DMS53 treated with DMSO at 0.1 percent for 48 hours (cell line): ENCODE measurements at regions not wholly inside any gene's neighbourhood (a gene's known extent, or its start where the extent isn't known, plus 50 kb on each side); places are given as distances from the start of the nearest gene placed in this dataset.
"Not testable (repeated sequence)": the region's sequence is repeated elsewhere in the genome, so short reads cannot be mapped to it uniquely, and the experiment has no call there.

Experiments used
- DNase-seq: peaks from one replicate; lab custom pipeline; 2025; ENCODE audit not compliant: unreplicated experiment; lab: John Stamatoyannopoulos, UW

DNA sequence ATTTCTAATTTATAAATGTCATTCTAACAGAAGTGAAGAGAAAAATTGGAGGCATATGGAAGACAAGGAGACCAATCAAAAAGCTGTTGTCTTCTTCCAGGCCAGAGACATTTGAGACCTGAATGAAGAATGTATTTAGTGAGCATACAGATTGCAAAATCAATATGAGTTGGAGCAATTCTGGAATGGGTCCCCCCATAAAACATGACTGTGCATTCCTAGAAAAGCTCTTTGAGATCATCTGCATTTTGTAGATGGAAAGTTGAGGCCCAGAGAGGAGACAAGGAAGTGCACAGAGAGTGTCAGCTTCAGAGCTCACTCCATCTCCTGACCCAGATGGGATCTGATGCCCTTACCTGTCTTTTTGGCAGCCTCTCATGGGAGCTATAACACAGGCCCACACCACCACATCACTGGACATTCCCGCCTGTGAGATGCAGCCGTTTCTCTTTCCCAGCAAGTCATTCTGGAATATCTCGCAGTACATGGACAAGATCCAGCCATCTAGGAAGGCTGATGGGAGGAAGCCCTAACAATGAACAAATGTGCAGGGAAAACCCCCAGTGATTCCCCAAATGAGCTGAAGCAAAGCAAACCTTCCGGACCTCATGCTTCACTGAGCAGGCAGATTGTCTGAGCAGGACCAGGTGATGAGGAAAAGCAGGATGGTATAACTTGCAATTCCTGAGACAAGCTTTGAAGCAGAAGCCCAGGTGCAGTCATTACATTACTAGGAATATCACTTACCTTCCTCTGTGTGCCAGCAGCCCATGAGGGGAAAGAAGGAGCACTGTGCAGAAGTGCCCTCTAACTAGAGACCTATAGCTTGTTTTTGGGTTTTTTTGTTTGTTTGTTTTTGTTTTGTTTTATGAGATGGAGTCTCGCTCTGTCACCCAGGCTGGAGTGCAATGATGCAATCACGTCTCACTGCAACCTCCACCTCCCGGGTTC lies 445.6 kb downstream of the PLPP3 start:
- peak; percentile 4 for DNase-seq

DNA sequence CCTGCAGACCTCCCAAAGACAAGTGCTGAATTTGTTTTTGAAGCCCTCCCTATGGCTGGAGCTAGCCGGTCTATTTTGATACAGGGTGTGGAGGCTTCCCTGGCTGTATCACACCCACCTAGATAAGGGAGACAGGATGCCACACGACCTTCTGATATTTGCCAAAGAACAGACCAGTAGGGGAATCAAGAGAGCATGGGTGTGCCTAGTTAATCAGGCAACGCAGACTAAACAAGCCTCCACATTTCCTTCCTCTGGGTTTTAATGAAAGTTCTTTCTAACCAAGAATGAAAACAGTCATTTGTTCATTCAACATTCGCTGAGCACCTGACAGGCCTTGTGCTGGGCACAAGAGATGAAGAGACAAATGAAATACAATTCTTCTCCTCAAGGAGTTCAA lies 446.8 kb downstream of the PLPP3 start:
- DNase-seq, result no peak

- DNase-seq, result no peak
Measured at GRCh38 chr1:56129837-56130236, 449.5 kb downstream of the PLPP3 start.

GRCh38 chr1:56125316-56125715 lies 454.0 kb downstream of the PLPP3 start:
- no peak for DNase-seq

DNA sequence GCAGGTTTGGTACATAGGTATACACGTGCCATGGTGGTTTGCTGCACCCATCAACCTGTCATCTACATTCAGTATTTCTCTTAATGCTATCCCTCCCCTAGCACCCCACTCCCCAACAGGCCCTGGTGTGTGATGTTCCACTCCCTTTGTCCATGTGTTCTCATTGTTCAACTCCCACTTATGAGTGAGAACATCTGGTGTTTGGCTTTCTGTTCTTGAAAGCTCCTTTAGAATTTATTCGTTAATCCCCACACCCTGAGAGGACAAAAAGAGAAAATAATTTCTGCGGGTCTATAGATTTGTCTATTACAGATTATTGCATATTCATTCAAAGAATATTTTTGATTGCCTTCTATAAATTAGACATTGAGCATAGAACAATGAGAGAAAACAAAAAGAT lies 455.5 kb downstream of the PLPP3 start:
- no peak for DNase-seq

DNA sequence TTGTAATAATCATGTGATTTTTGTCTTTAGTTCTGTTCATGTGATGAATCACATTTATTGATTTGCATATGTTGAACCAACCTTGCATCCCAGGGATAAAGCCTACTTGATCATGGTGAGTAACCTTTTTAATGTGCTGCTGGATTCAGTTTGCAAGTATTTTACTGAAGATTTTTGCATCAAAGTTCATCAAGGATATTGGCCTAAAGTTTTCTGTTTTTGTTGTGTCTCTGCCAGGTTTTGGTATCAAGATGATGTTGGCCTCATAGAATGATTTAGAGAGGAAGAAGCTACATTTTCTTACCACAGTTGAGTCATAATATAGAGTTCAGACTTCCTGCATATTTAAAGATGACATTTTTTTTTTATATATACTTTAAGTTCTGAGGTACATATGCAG lies 455.9 kb downstream of the PLPP3 start:
- DNase-seq, result no peak

- DNase-seq, result no peak
Measured at GRCh38 chr1:56120021-56120420, 459.3 kb downstream of the PLPP3 start.

DNA sequence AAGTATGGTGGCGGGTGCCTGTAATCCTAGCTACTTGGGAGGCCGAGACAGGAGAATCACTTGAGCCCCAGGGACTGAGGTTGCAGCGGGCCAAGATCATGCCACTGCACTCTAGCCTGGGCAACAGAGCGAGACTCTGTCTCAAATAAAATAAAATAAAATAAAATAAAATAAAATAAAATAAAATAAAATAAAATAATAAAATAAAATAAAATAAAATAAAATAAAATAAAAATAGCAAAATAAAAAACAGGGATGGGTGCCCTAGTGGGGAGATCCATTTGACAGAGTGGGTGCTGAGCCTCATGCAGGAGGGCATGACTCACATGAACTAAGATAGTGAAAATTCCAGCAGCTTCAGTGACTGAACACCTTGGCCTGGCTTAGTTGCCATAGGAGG lies 460.7 kb downstream of the PLPP3 start:
- not testable (repeated sequence) for DNase-seq

DNA sequence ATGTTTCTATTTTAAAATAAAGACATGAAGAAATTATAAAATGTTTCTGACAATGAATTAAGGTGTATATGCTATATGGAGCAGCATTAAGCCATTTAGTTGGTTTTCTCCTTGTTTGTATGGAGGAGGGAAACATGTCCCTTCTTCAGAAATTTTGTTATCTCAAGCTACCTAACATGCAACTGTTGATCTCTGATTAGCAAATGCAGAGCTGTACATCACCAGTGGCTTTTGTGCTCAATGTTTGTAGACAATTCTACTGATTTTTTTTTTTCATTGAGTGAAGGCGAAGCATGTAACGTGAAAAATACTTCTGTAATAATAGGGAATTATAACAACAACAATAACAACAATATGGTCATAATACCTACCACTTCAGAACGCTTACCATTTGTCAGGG lies 463.7 kb downstream of the PLPP3 start:
- DNase-seq, result no peak

DNA sequence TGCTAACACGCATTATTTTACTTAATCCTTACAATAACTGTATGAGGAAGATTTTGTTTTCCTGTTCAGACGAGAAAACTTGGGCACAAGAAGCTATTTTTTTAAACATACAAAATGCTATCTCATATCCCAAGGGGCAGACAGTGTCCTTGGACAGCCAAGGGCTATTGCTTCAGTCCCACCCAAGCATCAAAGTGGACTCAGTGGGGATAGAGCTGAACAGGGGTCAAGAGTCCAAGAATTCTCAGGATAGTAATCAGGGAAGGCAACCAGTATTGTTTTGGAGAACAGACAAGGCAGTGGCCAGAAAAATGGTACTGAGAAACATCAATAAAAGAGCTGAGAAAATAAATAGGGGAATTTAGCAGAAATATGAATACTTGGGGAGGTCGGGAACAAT lies 465.7 kb downstream of the PLPP3 start:
- no peak for DNase-seq

- no peak for DNase-seq
Measured at GRCh38 chr1:56107275-56107638, 472.1 kb downstream of the PLPP3 start.

DNA sequence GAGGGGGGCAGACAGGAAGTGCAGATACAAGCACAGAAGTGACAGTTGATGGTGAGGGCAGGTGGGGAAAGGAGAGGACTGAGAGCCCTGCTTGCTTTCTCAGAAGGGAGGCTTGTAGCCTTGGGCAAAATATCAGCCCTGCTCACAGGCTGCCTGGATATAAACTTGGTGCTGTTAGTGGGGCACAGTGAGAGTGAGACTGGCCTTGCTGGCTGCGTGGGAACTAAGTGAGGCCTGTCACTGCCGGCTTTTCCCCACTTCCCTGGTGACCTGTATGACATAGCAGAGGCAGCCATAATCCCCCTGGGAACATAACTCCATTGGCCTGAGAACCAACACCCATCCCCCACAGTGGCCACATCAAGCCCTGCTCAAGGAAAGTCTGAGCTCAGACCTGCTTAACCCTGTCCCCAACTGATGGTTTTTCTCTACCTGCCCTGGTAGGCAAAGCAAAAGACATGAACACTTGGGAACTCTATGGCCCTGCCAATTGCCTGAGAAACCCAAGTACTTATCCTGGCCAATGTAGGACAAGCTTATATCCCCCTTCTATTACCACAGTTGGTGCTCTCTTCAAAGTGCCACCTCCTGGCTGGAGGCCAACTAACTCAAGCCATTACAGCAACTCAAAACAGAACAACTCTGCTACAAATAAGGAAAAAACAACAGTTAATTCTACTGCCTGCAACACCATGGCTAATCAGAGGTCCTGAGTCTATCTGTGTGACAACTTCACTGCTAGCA lies 472.7 kb downstream of the PLPP3 start:
- no peak for DNase-seq

GRCh38 chr1:56105397-56105796 lies 474.0 kb downstream of the PLPP3 start:
- no peak for DNase-seq

GRCh38 chr1:56099766-56100265 lies 479.5 kb downstream of the PLPP3 start:
- no peak for DNase-seq

DNA sequence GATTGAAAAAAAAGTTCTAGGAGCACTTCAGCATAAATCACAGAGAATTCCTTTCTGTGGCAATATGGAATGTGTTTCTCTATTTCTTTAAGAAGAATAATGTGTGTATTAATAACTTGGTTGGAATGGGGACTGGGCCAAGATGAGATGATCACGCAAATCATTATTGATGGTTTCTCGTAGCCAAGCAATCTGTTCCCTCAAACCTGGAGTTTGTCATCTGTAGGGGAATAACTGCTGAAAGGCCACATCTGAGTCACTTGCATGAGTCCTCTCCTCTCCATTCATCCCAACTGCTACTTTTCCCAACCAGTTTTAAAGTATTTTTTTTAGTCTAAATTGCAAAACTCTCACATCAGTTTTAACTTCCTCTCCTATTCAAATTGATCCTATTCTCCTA lies 480.4 kb downstream of the PLPP3 start:
- DNase-seq, result no peak

DNA sequence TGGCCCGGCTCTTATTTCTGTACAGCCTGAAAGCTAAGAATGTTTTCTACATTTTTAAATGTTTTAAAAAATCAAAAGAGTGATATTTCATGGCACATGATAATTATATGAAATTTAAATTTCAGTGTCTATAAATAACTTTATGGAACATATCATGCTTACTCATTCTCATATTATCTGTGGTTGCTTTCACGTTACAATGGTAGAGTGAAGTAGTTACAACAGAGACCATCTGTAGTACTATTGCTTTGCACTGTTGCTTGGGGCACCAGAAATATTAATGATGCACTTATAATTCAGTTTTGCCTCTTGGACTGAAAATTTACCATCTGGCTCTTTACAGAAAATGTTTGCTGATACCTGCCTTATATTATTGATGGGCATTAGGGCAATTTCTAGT lies 481.6 kb downstream of the PLPP3 start:
- DNase-seq, result no peak

DNA sequence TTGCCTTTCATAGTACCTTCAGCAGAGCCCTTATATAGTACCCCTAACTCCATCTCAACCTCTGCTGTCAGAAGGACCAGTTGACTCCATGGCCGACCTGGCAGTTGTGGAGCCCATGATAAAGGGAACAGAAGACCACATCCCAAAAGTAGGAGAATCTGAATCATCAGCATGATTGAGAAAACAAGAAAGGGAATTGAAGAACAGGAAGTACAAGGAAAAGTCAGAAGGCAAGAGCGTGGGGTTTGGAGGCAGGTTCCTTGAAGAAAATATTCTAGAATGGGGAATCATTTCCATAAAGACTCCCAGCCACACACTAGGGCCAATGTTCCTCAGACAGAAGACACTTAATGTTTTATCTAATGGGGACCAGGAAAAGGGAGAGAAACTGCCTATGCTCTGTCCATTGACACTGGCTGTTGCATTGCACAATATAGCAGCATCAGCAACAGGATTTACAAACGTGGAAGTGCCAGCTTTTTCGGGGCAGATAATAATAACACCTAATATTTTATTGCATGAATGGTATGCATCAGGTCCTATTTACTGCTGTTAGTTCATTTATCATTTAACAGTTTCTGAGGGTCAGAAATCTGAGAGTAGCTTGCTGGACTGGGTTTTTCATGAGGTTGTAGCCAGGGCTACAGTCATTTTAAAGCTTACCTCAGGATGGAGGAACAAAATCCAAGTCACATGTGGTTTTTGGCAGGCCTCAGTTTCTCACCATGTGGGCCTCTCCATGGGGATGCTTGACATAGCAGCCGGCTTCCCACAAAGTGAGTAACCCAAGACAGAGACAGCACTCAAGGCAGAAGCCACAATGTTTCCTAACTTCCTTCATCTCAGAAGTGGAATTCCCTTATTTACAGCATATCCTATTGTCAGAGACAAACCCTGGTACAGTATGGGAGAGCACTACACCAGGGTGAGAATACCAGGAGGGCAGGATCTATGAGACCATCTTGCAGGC lies 483.4 kb downstream of the PLPP3 start:
- DNase-seq, result no peak

DNA sequence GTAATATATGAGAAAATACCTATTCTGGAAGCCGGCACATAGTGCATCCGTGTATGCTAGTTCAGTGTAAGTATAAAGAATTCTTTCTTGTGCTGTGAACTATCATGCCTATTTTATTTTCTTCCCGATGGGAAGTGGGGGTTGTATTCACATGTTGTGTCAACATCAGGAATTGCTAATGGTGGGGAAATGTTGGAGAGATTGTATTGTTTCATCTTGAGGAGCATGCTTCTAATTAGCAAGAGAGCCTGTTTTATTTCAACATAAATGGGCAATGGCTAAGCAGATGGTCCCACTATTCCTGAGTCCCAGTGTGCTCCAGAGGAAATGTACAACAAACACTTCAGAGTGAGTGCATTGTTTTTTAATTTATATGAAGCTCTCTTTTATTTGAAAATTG lies 485.2 kb downstream of the PLPP3 start:
- DNase-seq, result no peak

DNA sequence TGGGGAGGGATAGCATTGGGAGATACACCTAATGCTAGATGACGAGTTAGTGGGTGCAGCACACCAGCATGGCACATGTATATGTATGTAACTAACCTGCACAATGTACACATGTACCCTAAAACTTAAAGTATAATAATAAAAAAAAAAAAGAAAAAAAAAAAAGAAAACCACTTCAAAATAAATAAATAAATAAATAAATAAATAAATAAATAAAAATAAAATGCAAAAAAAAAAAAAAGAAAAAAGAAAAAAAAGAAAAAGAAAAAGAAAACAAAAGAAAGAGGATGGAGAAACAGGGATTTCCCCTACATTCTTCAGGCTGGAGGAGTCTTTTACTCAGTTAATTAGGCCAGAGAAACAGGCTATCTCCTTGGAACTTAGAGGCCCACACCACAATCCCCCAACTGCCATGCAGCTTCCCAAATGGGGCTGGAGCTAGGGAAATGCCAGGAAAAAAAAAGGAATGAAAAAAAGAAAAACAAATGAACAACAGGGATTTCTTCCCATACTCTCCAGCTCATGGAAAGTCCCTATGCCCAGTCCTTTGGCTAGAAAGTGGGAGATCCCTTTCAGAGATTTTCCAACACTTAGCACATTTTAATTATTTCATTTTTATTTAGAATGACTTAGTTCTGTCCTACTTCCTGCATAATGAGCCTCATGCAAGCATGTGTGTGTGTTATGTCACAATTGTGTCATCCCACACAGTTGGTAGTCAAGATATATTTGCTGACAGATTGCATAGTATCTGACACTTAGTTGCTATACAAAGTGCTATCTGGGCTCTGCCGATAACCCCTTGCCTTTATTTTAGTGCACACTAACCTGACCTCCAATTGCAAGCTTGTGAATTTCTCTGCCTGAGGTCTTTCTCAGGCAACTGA lies 486.4 kb downstream of the PLPP3 start:
- DNase-seq, result no peak

GRCh38 chr1:56089826-56090225 lies 489.5 kb downstream of the PLPP3 start:
- DNase-seq, result not testable (repeated sequence)
